ENCODE measurements at regions not wholly inside any gene's neighbourhood (a gene's known extent, or its start where the extent isn't known, plus 50 kb on each side); places are given as distances from the start of the nearest gene placed in this dataset.
"Not testable (repeated sequence)": the region's sequence is repeated elsewhere in the genome, so short reads cannot be mapped to it uniquely, and the experiment has no call there.

DNA sequence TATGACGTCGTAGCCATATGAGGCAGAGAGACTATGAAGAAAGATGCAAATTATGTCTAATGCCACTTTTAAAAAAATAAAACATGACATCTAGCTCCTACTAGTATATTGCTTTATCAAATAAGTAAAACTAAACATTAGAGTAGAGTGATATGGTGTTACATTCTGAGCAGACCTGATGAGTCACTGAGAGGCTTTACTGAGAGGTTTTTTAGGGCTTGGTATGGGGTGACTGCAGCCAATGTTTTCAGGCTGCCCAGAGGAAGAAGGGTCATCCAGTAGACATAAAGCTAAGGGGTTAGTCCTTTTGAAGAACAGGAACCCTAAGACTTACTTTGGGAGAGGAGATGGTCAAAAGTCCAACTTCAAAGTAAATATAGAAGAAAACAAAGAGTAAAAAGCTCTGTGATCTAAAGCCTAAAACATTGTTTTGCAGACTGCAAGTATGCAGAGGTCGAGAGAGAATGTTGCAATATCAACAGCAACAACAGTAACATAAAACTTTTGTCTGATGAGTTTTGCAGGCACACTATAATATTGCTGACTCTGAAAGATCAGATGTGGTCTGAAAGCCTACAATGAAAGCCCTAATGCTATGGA is 774.7 kb downstream of the TMTC2 start:
- no peak overlapping the region for H3K4me3 ChIP-seq (ENCODE audit: low read depth, low read length)
- TF ChIP-seq, protein P1, sequence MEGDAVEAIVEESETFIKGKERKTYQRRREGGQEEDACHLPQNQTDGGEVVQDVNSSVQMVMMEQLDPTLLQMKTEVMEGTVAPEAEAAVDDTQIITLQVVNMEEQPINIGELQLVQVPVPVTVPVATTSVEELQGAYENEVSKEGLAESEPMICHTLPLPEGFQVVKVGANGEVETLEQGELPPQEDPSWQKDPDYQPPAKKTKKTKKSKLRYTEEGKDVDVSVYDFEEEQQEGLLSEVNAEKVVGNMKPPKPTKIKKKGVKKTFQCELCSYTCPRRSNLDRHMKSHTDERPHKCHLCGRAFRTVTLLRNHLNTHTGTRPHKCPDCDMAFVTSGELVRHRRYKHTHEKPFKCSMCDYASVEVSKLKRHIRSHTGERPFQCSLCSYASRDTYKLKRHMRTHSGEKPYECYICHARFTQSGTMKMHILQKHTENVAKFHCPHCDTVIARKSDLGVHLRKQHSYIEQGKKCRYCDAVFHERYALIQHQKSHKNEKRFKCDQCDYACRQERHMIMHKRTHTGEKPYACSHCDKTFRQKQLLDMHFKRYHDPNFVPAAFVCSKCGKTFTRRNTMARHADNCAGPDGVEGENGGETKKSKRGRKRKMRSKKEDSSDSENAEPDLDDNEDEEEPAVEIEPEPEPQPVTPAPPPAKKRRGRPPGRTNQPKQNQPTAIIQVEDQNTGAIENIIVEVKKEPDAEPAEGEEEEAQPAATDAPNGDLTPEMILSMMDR (IDR thresholded peaks at IDR 0.05; ENCODE audit: borderline replicate concordance, insufficient read depth, low read depth, low read length): no peak

DNA sequence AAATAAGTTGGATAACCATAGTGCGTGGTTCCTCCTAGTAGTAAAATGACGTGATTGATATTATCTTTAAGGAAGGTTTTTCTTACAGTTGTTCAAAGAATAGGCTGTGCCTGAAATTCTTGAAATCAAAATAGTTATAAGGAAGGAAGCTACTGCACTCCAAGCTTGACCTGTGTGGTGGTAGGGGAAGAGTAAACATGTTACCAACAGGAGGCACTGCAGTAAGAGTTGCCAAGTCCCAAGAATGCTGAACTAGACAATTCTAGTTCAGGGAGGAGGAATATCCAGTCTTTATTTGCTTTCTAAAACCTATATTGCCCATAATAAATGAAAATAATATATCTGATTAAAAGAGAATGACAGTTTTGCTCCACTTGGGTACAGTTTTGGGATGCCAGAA is 764.5 kb downstream of the TMTC2 start:
- TF ChIP-seq, protein P1 (IDR thresholded peaks at IDR 0.05; ENCODE audit: borderline replicate concordance, insufficient read depth, low read depth, low read length): no peak
- H3K4me3 ChIP-seq (ENCODE audit: low read depth, low read length): no peak overlapping the region

DNA sequence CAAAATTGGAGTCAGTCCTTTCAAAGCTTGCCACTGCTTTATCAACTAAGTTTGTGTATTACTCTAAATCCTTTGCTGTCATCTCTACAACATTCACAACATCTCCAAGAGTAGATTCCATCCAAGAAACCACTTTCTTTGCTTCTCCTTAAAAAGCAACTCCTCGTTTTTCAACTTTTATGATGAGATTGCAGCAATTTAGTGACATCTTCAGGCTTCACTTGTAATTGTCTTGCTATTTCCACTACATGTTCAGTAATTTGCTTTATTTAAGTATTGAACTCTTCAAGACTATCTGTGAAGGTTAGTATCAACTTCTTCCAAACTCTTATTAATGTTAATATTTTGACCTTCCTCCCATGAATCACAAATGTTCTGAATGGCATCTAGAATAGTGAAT is 747.9 kb downstream of the TMTC2 start:
- TF ChIP-seq, protein P1 (IDR thresholded peaks at IDR 0.05; ENCODE audit: borderline replicate concordance, insufficient read depth, low read depth, low read length): no peak
- no peak overlapping the region for H3K4me3 ChIP-seq (ENCODE audit: low read depth, low read length)

DNA sequence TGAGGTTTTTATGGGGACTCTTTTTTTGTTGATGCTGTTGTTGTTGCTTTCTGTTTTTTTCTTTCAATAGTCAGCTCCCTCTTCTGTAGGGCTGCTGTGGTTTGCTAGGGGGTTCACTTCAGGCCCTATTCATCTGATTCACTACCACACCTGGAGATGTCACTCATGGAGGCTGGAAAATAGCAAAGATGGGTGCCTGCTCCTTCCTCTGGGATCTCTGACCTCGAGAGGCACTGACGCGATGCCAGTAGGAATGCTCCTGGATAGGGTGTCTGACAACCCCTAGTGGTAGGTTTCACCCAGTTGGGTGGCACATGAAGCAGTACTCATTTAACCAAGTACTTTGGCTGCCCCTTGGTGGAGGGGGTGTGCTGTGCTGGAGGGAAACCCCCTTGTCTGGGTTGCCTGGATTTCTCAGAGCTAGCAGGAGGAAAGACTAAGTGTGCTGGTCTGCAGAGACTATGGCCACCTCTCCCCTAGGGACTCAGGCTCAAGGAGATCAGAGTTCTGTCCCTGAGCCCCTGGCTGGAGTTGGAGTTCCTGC is 745.5 kb downstream of the TMTC2 start:
- H3K4me3 ChIP-seq (ENCODE audit: low read depth, low read length): no peak overlapping the region
- TF ChIP-seq, protein P1 (IDR thresholded peaks at IDR 0.05; ENCODE audit: borderline replicate concordance, insufficient read depth, low read depth, low read length): no peak

DNA sequence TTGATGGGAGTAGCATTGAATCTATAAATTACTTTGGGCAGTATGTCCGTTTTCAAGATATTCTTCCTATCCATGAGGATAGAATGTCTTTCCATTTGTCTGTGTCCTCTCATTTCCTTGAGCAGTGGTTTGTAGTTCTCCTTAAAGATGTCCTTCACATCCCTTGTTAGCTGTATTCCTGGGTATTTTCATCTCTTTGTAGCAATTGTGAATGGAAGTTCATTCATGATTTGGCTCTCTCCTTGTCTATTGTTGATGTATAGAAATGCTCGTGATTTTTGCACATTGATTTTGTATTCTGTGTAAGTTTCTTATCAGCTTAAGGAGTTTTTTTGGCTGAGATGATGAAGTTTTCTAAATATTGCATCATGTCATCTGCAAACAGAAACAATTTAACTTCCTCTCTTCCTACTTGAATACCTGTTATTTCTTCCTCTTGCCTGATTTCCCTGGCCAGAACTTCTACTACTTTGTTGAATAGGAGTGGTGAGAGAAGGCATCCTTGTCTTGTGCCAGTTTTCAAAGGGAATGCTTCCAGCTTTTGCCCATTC is 741.0 kb downstream of the TMTC2 start:
- not testable (repeated sequence) for H3K4me3 ChIP-seq (ENCODE audit: low read depth, low read length)

DNA sequence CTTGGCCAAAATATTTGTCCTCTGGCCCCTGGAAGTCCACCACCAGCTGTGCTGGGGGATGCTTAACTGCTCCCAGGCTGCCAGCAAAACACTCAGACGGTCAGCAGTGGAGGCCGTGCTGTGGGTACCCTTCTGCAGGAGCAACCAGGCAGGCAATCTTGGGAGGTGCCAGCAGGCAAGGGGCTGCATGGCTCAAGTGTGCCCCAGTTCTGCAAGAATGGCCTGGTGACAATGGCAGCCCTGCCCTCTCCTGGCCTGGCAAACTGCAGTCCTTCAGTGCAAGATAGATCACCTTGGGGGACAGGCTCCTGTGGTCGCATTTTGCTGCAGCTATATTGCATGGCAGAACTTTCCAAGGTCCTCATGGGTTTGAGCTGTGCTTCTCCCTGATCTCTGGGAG is 728.3 kb downstream of the TMTC2 start:
- H3K4me3 ChIP-seq (ENCODE audit: low read depth, low read length): no peak overlapping the region
- TF ChIP-seq, protein P1 (IDR thresholded peaks at IDR 0.05; ENCODE audit: borderline replicate concordance, insufficient read depth, low read depth, low read length): no peak

DNA sequence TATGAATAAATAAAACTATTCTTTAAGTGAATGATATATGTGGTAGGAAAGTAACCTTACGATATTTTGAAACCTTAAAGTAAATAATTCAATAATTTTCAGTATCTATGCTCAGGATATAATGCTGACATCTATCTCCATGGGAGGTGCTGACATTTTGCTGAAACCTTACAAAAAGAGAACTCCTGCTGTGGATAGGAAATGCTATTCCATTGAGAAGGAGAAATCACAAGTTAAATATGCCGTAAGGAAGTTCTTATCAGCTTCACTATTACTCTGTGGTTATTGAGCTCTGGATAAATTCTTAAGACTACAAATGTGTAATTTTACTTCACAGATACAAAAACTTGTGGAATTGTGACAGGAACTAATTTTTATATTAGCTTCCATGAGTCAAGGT is 722.1 kb downstream of the TMTC2 start:
- no peak overlapping the region for H3K4me3 ChIP-seq (ENCODE audit: low read depth, low read length)
- TF ChIP-seq, protein P1 (IDR thresholded peaks at IDR 0.05; ENCODE audit: borderline replicate concordance, insufficient read depth, low read depth, low read length): no peak
